HepG2 (cell line): ENCODE measurements at regions not wholly inside any gene's neighbourhood (a gene's known extent, or its start where the extent isn't known, plus 50 kb on each side); places are given as distances from the start of the nearest gene placed in this dataset.

ENCODE experiments used
- ATAC-seq: fragments of 200-7000 bp; cut with Tn5 transposase; 3 replicates; pipeline ENCODE4 v1.9.1; 2020; ENCODE audit warnings: mild to moderate bottlenecking, moderate library complexity
- BruUV-seq: library from RNA; stranded (reverse); fragments of 400-500 nt; replicated peaks from 2 replicates; lab custom pipeline; 2021; lab: Mats Ljungman, UMichigan
- CTCF ChIA-PET: fragments of 300-600 bp; formaldehyde crosslinking; extraction: SDS; loops from one replicate; lab custom pipeline; 2021; ENCODE audit warnings: low total read pairs, inconsistent platforms, low intra/inter-chr PET ratio; lab: Yijun Ruan, JAX
- POLR2A ChIA-PET: fragments of 350-600 bp; sonication (Branson Sonifier 250); formaldehyde crosslinking; loops from one replicate; lab custom pipeline; 2020; ENCODE audit warnings: antibody characterized with exemption, inconsistent platforms; lab: Yijun Ruan, JAX
- DNase-seq: peaks from one replicate; pipeline ENCODE4 v3.0.0-alpha.2; 2015; ENCODE audit warnings: low spot score
- FAIRE-seq: peaks from 3 replicates; lab custom pipeline; 2011; peaks lifted over from hg19 to GRCh38; lab: Jason Lieb, UNC
- H2AFZ ChIP-seq: one replicate; pipeline ENCODE4 v1.6.1; 2011; ENCODE audit warnings: low read length, inconsistent platforms
- H3K27ac ChIP-seq: fragments of 300-600 bp; 3 replicates; pipeline ENCODE4 v1.8.0; 2011; ENCODE audit warnings: mixed run types, mild to moderate bottlenecking, mixed read lengths, low read length, inconsistent platforms; ENCODE audit not compliant: insufficient read depth; ENCODE audit errors: extremely low read length
- H3K27me3 ChIP-seq, 2 experiments: fragments of 200-600 bp in 1 of 2; 2 replicates in 1 of 2; 3 replicates in 1 of 2; pipeline versions ENCODE4 v1.6.0 to v1.8.0; 2011; ENCODE audit warnings: low read length in 2 of 2, mild to moderate bottlenecking in 2 of 2, moderate library complexity in 2 of 2, inconsistent platforms in 1 of 2; ENCODE audit not compliant: insufficient read depth in 2 of 2, control insufficient read depth in 1 of 2
- H3K36me3 ChIP-seq, 2 experiments: fragments of 200-600 bp in 1 of 2; replicated peaks in 1 of 2; 2 replicates in 1 of 2; 3 replicates in 1 of 2; pipeline versions ENCODE4 v1.5.1 to v1.8.0; 2011; ENCODE audit warnings: low read length in 2 of 2, inconsistent platforms in 1 of 2; ENCODE audit not compliant: insufficient read depth in 2 of 2, control insufficient read depth in 1 of 2
- H3K4me1 ChIP-seq: 2 replicates; pipeline ENCODE4 v1.5.1; 2012; ENCODE audit warnings: low read length, inconsistent platforms; ENCODE audit not compliant: insufficient read depth
- H3K4me2 ChIP-seq: 2 replicates; pipeline ENCODE4 v1.6.0; 2011; ENCODE audit warnings: low read depth, low read length, inconsistent platforms
- H3K4me3 ChIP-seq, 3 experiments: fragments of 200-600 bp in 1 of 3; sonication (generic), shearing (Covaris generic) in 1 of 3; replicated peaks in 1 of 3; 2 replicates each; pipeline ENCODE4 v1.5.1; 2011 to 2016; ENCODE audit warnings: low read length in 3 of 3, inconsistent platforms in 2 of 3, low read depth in 2 of 3, mild to moderate bottlenecking in 2 of 3, control low read depth in 1 of 3, mixed read lengths in 1 of 3; ENCODE audit not compliant: insufficient read depth in 1 of 3
- H3K79me2 ChIP-seq: one replicate; pipeline ENCODE4 v1.6.1; 2011; ENCODE audit warnings: low read length, inconsistent platforms; ENCODE audit not compliant: insufficient read depth
- H3K9ac ChIP-seq: 2 replicates; pipeline ENCODE4 v1.6.0; 2011; ENCODE audit warnings: mild to moderate bottlenecking, low read depth, low read length, inconsistent platforms; ENCODE audit not compliant: insufficient read depth
- H3K9me3 ChIP-seq: 2 replicates; pipeline ENCODE4 v1.5.1; 2012; ENCODE audit warnings: mild to moderate bottlenecking, low read length
- H4K20me1 ChIP-seq: 2 replicates; pipeline ENCODE4 v1.6.0; 2011; ENCODE audit warnings: inconsistent platforms, mild to moderate bottlenecking, low read length, moderate library complexity; ENCODE audit not compliant: insufficient read depth
- GLI4 ChIP-seq: sonication (generic); formaldehyde crosslinking; IDR thresholded peaks from 2 replicates; pipeline ENCODE4 v1.5.1; 2020; ENCODE audit warnings: missing genetic modification reagents, mild to moderate bottlenecking, moderate library complexity, borderline replicate concordance
- USF2 ChIP-seq, 2 experiments: sonication (generic) in 1 of 2; formaldehyde crosslinking in 1 of 2; IDR thresholded peaks; 2 replicates each; pipeline versions ENCODE4 v1.5.1 to v1.6.1; 2011 to 2020; ENCODE audit warnings: borderline replicate concordance in 1 of 2, low read depth in 1 of 2, low read length in 1 of 2, mild to moderate bottlenecking in 1 of 2, missing genetic modification reagents in 1 of 2, moderate library complexity in 1 of 2
- ZBTB7B ChIP-seq: sonication (generic); formaldehyde crosslinking; IDR thresholded peaks from 2 replicates; pipeline ENCODE4 v1.4.0; 2020; ENCODE audit warnings: missing genetic modification reagents
- ZC3H4 ChIP-seq: sonication (generic); formaldehyde crosslinking; IDR thresholded peaks from 2 replicates; pipeline ENCODE4 v1.4.0; 2020; ENCODE audit warnings: missing genetic modification reagents, borderline replicate concordance
- ZNF101 ChIP-seq: sonication (generic); formaldehyde crosslinking; IDR thresholded peaks from 2 replicates; pipeline ENCODE4 v1.4.0; 2020; ENCODE audit warnings: mild to moderate bottlenecking, low read depth, missing genetic modification reagents, borderline replicate concordance
- ZNF280D ChIP-seq: sonication (generic); formaldehyde crosslinking; IDR thresholded peaks from 2 replicates; pipeline ENCODE4 v1.5.1; 2020; ENCODE audit warnings: mild to moderate bottlenecking, missing genetic modification reagents
- ZNF407 ChIP-seq: sonication (generic); formaldehyde crosslinking; IDR thresholded peaks from one replicate; pipeline ENCODE4 v1.5.1; 2020; ENCODE audit warnings: mild to moderate bottlenecking, missing genetic modification reagents; ENCODE audit errors: not compliant biosample characterization
- ZNF563 ChIP-seq: sonication (generic); formaldehyde crosslinking; IDR thresholded peaks from 2 replicates; pipeline ENCODE4 v1.8.0; 2022; ENCODE audit warnings: mild to moderate bottlenecking, moderate library complexity, missing genetic modification reagents
- ZNF850 ChIP-seq: sonication (generic); formaldehyde crosslinking; conservative IDR thresholded peaks from 2 replicates; pipeline ENCODE4 v1.9.0; 2021; ENCODE audit warnings: mild to moderate bottlenecking, missing genetic modification reagents
- ZNF878 ChIP-seq: sonication (generic); formaldehyde crosslinking; IDR thresholded peaks from 2 replicates; pipeline ENCODE4 v1.8.1; 2023; ENCODE audit warnings: mild to moderate bottlenecking, missing genetic modification reagents, moderate library complexity
- WGBS: methylation state at CpG from one replicate; pipeline ENCODE4 v1.1.6; 2017; ENCODE audit warnings: low lambda C conversion rate; 5-methylcytosine and 5-hydroxymethylcytosine counted together
- in situ Hi-C: cut with HindIII; loops from 2 replicates; pipeline ENCODE4 v1.10.0; 2017; ENCODE audit warnings: low pct_unique_long_range_greater_than_20kb; ENCODE audit not compliant: extremely low pct_ligation_motif_present
- intact Hi-C: fragments of 100-400 bp; cut with micrococcal nuclease; formaldehyde crosslinking; loops from one replicate; pipeline ENCODE4 v1.10.0; 2022; ENCODE audit not compliant: unreplicated experiment

GRCh38 chr16:63690267-63690666 lies 1431.6 kb downstream of the CDH11 start:
- Histone ChIP-seq H3K27me3 (no peaks in the 10 kb centered on the region), H3K4me2 (no peak overlapping the region), H3K9ac (no peak overlapping the region), H3K4me1 (no peaks in the 10 kb centered on the region), H3K9me3 (peaks cover 13% of the 10 kb centered on the region; the same call in 1 of the 2 replicates), H3K36me3 (no peaks in the 10 kb centered on the region), H3K79me2 (no peaks in the 10 kb centered on the region), H2AFZ (no peak overlapping the region), H3K27ac (no peak overlapping the region), H3K4me3 (no peak overlapping the region), H4K20me1 (no peaks in the 10 kb centered on the region)
- ChIA-PET CTCF (no interaction called here), POLR2A (no interaction called here)
- FAIRE-seq (no peak), DNase-seq (no peak), ATAC-seq (no peak)
- WGBS, result 37% methylated on average over 7 of the region's 7 CpGs
- intact Hi-C loops, result no loop called here
- in situ Hi-C loops, result no loop called here
- BruUV-seq, result no TSS peak
- TF ChIP-seq ZNF563 (no peak), ZNF850 (no peak), ZC3H4 (CRISPR knock-in tag) (no peak), ZNF407 (CRISPR knock-in tag) (no peak), ZNF280D (CRISPR knock-in tag) (no peak), ZBTB7B (CRISPR knock-in tag) (no peak), ZNF101 (CRISPR knock-in tag) (no peak), GLI4 (no peak), USF2 (IDR thresholded peaks at IDR 0.05; ENCODE audit: low read depth, low read length) (no peak), USF2 (CRISPR knock-in tag; IDR thresholded peaks at IDR 0.05; ENCODE audit: borderline replicate concordance) (no peak), ZNF878 (no peak)
